ENCODE measurements at regions not wholly inside any gene's neighbourhood (a gene's known extent, or its start where the extent isn't known, plus 50 kb on each side); places are given as distances from the start of the nearest gene placed in this dataset.

GRCh38 chr6:84358581-84358980 is 131.1 kb upstream of the CEP162 start:
- TF ChIP-seq POLR2AphosphoS5 (IDR thresholded peaks at IDR 0.05; ENCODE audit: insufficient read depth in 1 of 2, low read depth in 1 of 2) (no peak), CTCF (IDR thresholded peaks at IDR 0.05) (no peak), POLR2A (IDR thresholded peaks at IDR 0.05) (no peak)
